ENCODE measurements at regions not wholly inside any gene's neighbourhood (a gene's known extent, or its start where the extent isn't known, plus 50 kb on each side); places are given as distances from the start of the nearest gene placed in this dataset.

DNA sequence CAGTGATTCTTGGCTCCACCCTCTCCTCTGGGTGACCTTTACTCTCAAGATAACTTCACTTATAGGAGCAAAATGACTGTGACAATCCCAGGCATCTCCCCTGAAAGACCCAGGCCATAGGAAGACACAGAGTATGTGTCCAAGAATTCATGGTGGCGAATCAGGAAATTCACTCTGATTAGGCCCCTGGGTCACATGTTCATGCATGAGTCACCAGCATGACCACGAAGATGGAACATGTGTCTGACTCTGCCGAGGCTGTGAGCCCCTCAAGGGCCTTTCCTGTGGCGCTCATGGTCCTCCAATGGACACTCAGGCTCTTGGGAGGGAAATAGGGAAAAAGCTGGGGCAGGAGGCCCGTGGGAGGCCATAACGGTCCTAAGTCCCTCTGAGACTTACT lies 74.0 kb upstream of the TEX51 start:
- TF ChIP-seq, protein P1, sequence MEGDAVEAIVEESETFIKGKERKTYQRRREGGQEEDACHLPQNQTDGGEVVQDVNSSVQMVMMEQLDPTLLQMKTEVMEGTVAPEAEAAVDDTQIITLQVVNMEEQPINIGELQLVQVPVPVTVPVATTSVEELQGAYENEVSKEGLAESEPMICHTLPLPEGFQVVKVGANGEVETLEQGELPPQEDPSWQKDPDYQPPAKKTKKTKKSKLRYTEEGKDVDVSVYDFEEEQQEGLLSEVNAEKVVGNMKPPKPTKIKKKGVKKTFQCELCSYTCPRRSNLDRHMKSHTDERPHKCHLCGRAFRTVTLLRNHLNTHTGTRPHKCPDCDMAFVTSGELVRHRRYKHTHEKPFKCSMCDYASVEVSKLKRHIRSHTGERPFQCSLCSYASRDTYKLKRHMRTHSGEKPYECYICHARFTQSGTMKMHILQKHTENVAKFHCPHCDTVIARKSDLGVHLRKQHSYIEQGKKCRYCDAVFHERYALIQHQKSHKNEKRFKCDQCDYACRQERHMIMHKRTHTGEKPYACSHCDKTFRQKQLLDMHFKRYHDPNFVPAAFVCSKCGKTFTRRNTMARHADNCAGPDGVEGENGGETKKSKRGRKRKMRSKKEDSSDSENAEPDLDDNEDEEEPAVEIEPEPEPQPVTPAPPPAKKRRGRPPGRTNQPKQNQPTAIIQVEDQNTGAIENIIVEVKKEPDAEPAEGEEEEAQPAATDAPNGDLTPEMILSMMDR (IDR thresholded peaks at IDR 0.05), result no peak
- TF ChIP-seq EZH2 (IDR thresholded peaks at IDR 0.05), result no peak
